ENCODE measurements at regions not wholly inside any gene's neighbourhood (a gene's known extent, or its start where the extent isn't known, plus 50 kb on each side); places are given as distances from the start of the nearest gene placed in this dataset.

- H3K4me3 ChIP-seq (ENCODE audit: low read depth, low read length) = no peak overlapping the region
- DNase-seq (ENCODE audit: low read depth, low spot score) = no peak
- no peak for TF ChIP-seq CTCF (IDR thresholded peaks at IDR 0.05; ENCODE audit: insufficient read depth, low read length, missing control alignments)
- POLR2A ChIA-PET = no interaction called here
- CTCF ChIA-PET = no interaction called here
These were observed 970.8 kb downstream of the PLOD2 start for GRCh38 chr3:145190138-145190537.

GRCh38 chr3:145190761-145191160, 970.2 kb downstream of the PLOD2 start:
- TF ChIP-seq CTCF (IDR thresholded peaks at IDR 0.05; ENCODE audit: insufficient read depth, low read length, missing control alignments) = no peak
- no peak for DNase-seq (ENCODE audit: low read depth, low spot score)
- ChIA-PET POLR2A (no interaction called here), CTCF (no interaction called here)
- no peak overlapping the region for H3K4me3 ChIP-seq (ENCODE audit: low read depth, low read length)

GRCh38 chr3:145191543-145191942, 969.4 kb downstream of the PLOD2 start:
- TF ChIP-seq CTCF (IDR thresholded peaks at IDR 0.05; ENCODE audit: insufficient read depth, low read length, missing control alignments) = no peak
- no peak overlapping the region for H3K4me3 ChIP-seq (ENCODE audit: low read depth, low read length)
- POLR2A ChIA-PET = no interaction called here
- CTCF ChIA-PET = no interaction called here
- no peak for DNase-seq (ENCODE audit: low read depth, low spot score)

GRCh38 chr3:145197051-145197820, 963.7 kb downstream of the PLOD2 start:
- H3K4me3 ChIP-seq (ENCODE audit: low read depth, low read length) = no peak overlapping the region
- no peak for DNase-seq (ENCODE audit: low read depth, low spot score)
- no peak for TF ChIP-seq CTCF (IDR thresholded peaks at IDR 0.05; ENCODE audit: insufficient read depth, low read length, missing control alignments)
- POLR2A ChIA-PET = no interaction called here
- CTCF ChIA-PET = no interaction called here

- ChIA-PET CTCF (no interaction called here), POLR2A (no interaction called here)
- no peak overlapping the region for H3K4me3 ChIP-seq (ENCODE audit: low read depth, low read length)
- no peak for DNase-seq (ENCODE audit: low read depth, low spot score)
- no peak for TF ChIP-seq CTCF (IDR thresholded peaks at IDR 0.05; ENCODE audit: insufficient read depth, low read length, missing control alignments)
These were observed 963.2 kb downstream of the PLOD2 start for GRCh38 chr3:145197821-145198220.

GRCh38 chr3:145209561-145209960, 951.4 kb downstream of the PLOD2 start:
- no peak overlapping the region for H3K4me3 ChIP-seq (ENCODE audit: low read depth, low read length)
- ChIA-PET CTCF (no interaction called here), POLR2A (no interaction called here)
- no peak for TF ChIP-seq CTCF (IDR thresholded peaks at IDR 0.05; ENCODE audit: insufficient read depth, low read length, missing control alignments)
- DNase-seq (ENCODE audit: low read depth, low spot score) = no peak

Data from AG04449 (cell line).